ENCODE measurements at regions not wholly inside any gene's neighbourhood (a gene's known extent, or its start where the extent isn't known, plus 50 kb on each side); places are given as distances from the start of the nearest gene placed in this dataset.

DNA sequence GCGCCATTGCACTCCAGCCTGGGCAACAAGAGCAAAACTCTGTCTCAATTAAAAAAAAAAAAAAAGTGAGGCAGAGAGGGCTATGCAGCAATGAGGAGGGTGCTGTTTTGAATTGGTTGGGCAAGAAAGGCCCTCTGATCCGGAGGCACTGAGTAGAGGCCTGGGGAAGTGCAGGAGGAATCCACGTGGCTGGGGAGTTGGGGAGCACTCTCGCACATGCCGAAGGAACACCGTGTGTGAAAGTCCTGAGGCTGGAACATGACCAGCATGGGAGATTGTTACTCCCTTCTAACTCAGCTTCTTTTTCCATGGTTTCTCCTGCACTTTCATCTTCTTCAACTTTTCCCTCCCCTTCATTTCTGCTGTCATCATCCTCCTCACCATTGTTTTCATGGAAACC is 347.9 kb upstream of the HS6ST1 start:
- Mint-ChIP-seq H3K9me3 (peaks cover 5% of the 10 kb centered on the region; the same call in 1 of the 2 replicates), H3K27me3 (ENCODE audit: low read depth) (no peaks in the 10 kb centered on the region; the same call in 1 of the 2 replicates), H3K36me3 (peaks cover 7% of the 10 kb centered on the region), H3K4me1 (peaks cover 15% of the 10 kb centered on the region), H3K27ac (no peak overlapping the region), H3K4me3 (no peak overlapping the region)
- no peak for ATAC-seq
- CTCF ChIA-PET = no interaction called here
- no peak for DNase-seq (ENCODE audit: low spot score)
- POLR2A ChIA-PET = interaction anchor here (0.5 kb wide), 1 partner anchor 216 kb away, joined by 3 read pairs; no protein-coding TSS in a partner anchor
- no peak for TF ChIP-seq PRRX2 (CRISPR knock-in tag; IDR thresholded peaks at IDR 0.05)
- TF ChIP-seq ZNF121 (CRISPR knock-in tag; IDR thresholded peaks at IDR 0.05) = no peak
- no peak for TF ChIP-seq CTCF (IDR thresholded peaks at IDR 0.05)
- no peak for TF ChIP-seq STAT6 (CRISPR knock-in tag; conservative IDR thresholded peaks at IDR 0.05; ENCODE audit: low read depth)
- TF ChIP-seq HMGA2 (CRISPR knock-in tag; IDR thresholded peaks at IDR 0.05) = no peak
- no peak for TF ChIP-seq JUN (CRISPR knock-in tag; IDR thresholded peaks at IDR 0.05)
- TF ChIP-seq USF1 (CRISPR knock-in tag; IDR thresholded peaks at IDR 0.05) = no peak

- Mint-ChIP-seq H3K9me3 (peaks cover 5% of the 10 kb centered on the region; the same call in 1 of the 2 replicates), H3K4me3 (no peak overlapping the region), H3K36me3 (peaks cover 9% of the 10 kb centered on the region), H3K27me3 (ENCODE audit: low read depth) (no peaks in the 10 kb centered on the region), H3K27ac (no peak overlapping the region), H3K4me1 (peaks cover 15% of the 10 kb centered on the region)
- no peak for ATAC-seq
- ChIA-PET POLR2A (no interaction called here), CTCF (no interaction called here)
- TF ChIP-seq NFYB (CRISPR knock-in tag; conservative IDR thresholded peaks at IDR 0.05; ENCODE audit: low read depth) = no peak
- no peak for TF ChIP-seq ZNF423 (CRISPR knock-in tag; IDR thresholded peaks at IDR 0.05)
- TF ChIP-seq GTF2I (CRISPR knock-in tag; conservative IDR thresholded peaks at IDR 0.05) = no peak
- TF ChIP-seq, protein P1, sequence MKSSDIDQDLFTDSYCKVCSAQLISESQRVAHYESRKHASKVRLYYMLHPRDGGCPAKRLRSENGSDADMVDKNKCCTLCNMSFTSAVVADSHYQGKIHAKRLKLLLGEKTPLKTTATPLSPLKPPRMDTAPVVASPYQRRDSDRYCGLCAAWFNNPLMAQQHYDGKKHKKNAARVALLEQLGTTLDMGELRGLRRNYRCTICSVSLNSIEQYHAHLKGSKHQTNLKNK (CRISPR knock-in tag; IDR thresholded peaks at IDR 0.05) = no peak
- TF ChIP-seq RORB (CRISPR knock-in tag; IDR thresholded peaks at IDR 0.05) = no peak
- no peak for TF ChIP-seq SP1 (CRISPR knock-in tag; conservative IDR thresholded peaks at IDR 0.05)
- no peak for TF ChIP-seq NFE2L1 (CRISPR knock-in tag; IDR thresholded peaks at IDR 0.05)
- TF ChIP-seq RELA (CRISPR knock-in tag; IDR thresholded peaks at IDR 0.05; ENCODE audit: borderline replicate concordance) = no peak
- TF ChIP-seq, protein P2, sequence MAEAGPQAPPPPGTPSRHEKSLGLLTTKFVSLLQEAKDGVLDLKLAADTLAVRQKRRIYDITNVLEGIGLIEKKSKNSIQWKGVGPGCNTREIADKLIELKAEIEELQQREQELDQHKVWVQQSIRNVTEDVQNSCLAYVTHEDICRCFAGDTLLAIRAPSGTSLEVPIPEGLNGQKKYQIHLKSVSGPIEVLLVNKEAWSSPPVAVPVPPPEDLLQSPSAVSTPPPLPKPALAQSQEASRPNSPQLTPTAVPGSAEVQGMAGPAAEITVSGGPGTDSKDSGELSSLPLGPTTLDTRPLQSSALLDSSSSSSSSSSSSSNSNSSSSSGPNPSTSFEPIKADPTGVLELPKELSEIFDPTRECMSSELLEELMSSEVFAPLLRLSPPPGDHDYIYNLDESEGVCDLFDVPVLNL (CRISPR knock-in tag; IDR thresholded peaks at IDR 0.05; ENCODE audit: borderline replicate concordance, low read depth) = no peak
- TF ChIP-seq MYBL2 (CRISPR knock-in tag; IDR thresholded peaks at IDR 0.05) = no peak
- no peak for TF ChIP-seq TEAD4 (CRISPR knock-in tag; IDR thresholded peaks at IDR 0.05)
- no peak for TF ChIP-seq PRRX2 (CRISPR knock-in tag; IDR thresholded peaks at IDR 0.05)
- no peak for DNase-seq (ENCODE audit: low spot score)
Observed at GRCh38 chr2:128667391-128667790, 348.7 kb upstream of the HS6ST1 start.

DNA sequence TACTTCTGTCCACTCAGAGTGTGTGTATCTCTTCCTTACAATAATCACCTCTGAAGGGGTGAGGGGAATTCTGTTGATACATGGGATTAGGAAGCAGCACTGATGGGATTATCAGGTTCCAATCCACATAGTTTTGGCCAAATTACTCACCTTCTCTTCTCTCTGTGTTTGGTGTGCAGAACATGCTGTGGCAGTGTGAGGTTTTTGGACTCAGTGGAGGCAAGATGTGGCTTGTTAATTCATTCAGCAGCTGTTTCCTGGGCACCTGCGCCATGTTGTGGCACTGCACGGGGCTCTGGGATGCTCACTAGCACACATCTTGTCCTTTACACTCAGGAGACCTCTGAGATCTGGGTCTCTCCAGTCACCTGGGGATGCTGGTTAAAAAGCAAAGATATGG is 350.3 kb upstream of the HS6ST1 start:
- ChIA-PET POLR2A (interaction anchor here (0.6 kb wide), 1 partner anchor 53 kb away, joined by 3 read pairs; no protein-coding TSS in a partner anchor), CTCF (no interaction called here)
- no peak for DNase-seq (ENCODE audit: low spot score)
- H3K27me3 Mint-ChIP-seq (ENCODE audit: low read depth) = no peaks in the 10 kb centered on the region
- ATAC-seq = no peak
- H3K4me3 Mint-ChIP-seq = no peak overlapping the region
- H3K36me3 Mint-ChIP-seq = peaks cover 17% of the 10 kb centered on the region
- H3K9me3 Mint-ChIP-seq = peaks cover 19% of the 10 kb centered on the region
- H3K4me1 Mint-ChIP-seq = peaks cover 11% of the 10 kb centered on the region
- no peak overlapping the region for H3K27ac Mint-ChIP-seq
- TF ChIP-seq JUN (CRISPR knock-in tag; IDR thresholded peaks at IDR 0.05) (no peak), ELF4 (CRISPR knock-in tag; IDR thresholded peaks at IDR 0.05; ENCODE audit: low read depth) (no peak), USF1 (CRISPR knock-in tag; IDR thresholded peaks at IDR 0.05) (no peak), CBFB (CRISPR knock-in tag; IDR thresholded peaks at IDR 0.05; ENCODE audit: low read depth) (no peak), ARID4B (CRISPR knock-in tag; IDR thresholded peaks at IDR 0.05; ENCODE audit: borderline replicate concordance) (no peak)
